ENCODE measurements at regions not wholly inside any gene's neighbourhood (a gene's known extent, or its start where the extent isn't known, plus 50 kb on each side); places are given as distances from the start of the nearest gene placed in this dataset.
"Not testable (repeated sequence)": the region's sequence is repeated elsewhere in the genome, so short reads cannot be mapped to it uniquely, and the experiment has no call there.

GRCh38 chr2:3030791-3031190 lies 346.8 kb downstream of the EIPR1 start:
- ATAC-seq, H3K4me1 Mint-ChIP-seq, H3K36me3 Mint-ChIP-seq, DNase-seq, H3K4me3 Mint-ChIP-seq, H3K27ac Mint-ChIP-seq, POLR2A ChIA-PET: not testable (repeated sequence)
- Mint-ChIP-seq H3K9me3 (peaks cover 0 to 28% (median 7%) of the 10 kb centered on the region in 9 donors), H3K27me3 (peaks cover 3 to 21% (median 6%) of the 10 kb centered on the region in 5 donors)

GRCh38 chr2:3025984-3026383 lies 351.6 kb downstream of the EIPR1 start:
- Mint-ChIP-seq H3K36me3 (peaks cover 0 to 5% (median 0%) of the 10 kb centered on the region in 3 donors), H3K4me1 (no peaks in the 10 kb centered on the region), H3K27ac (no peak overlapping the region), H3K27me3 (peaks cover 5 to 38% (median 21%) of the 10 kb centered on the region in 5 donors), H3K9me3 (peaks cover 0 to 17% (median 2%) of the 10 kb centered on the region in 9 donors), H3K4me3 (no peak overlapping the region)
- ATAC-seq, result no peak
- DNase-seq, result no peak
- POLR2A ChIA-PET, result no interaction called here

- H3K36me3 Mint-ChIP-seq, result peaks cover 0 to 5% (median 0%) of the 10 kb centered on the region in 3 donors
- H3K4me3 Mint-ChIP-seq, result no peak overlapping the region
- H3K27me3 Mint-ChIP-seq, result peaks cover 6 to 43% (median 21%) of the 10 kb centered on the region in 5 donors
- DNase-seq (no peak), ATAC-seq (no peak)
- POLR2A ChIA-PET, result no interaction called here
- no peaks in the 10 kb centered on the region for H3K4me1 Mint-ChIP-seq
- no peak overlapping the region for H3K27ac Mint-ChIP-seq
- H3K9me3 Mint-ChIP-seq, result peaks cover 0 to 14% (median 2%) of the 10 kb centered on the region in 9 donors
Observed at GRCh38 chr2:3025261-3025660, 352.4 kb downstream of the EIPR1 start.

GRCh38 chr2:3024401-3024935 lies 353.1 kb downstream of the EIPR1 start:
- ATAC-seq, result no peak
- Mint-ChIP-seq H3K9me3 (peaks cover 0 to 6% (median 0%) of the 10 kb centered on the region in 9 donors), H3K27ac (no peak overlapping the region), H3K4me1 (no peaks in the 10 kb centered on the region), H3K4me3 (no peak overlapping the region), H3K27me3 (peaks cover 6 to 47% (median 21%) of the 10 kb centered on the region in 5 donors), H3K36me3 (no peaks in the 10 kb centered on the region)
- POLR2A ChIA-PET, result no interaction called here
- no peak for DNase-seq

- DNase-seq (no peak), ATAC-seq (no peak)
- Mint-ChIP-seq H3K27me3 (peaks cover 8 to 47% (median 21%) of the 10 kb centered on the region in 5 donors), H3K27ac (no peak overlapping the region), H3K9me3 (peaks cover 0 to 10% (median 0%) of the 10 kb centered on the region in 9 donors), H3K36me3 (no peaks in the 10 kb centered on the region), H3K4me3 (no peak overlapping the region), H3K4me1 (no peaks in the 10 kb centered on the region)
- POLR2A ChIA-PET, result no interaction called here
Observed at GRCh38 chr2:3023531-3023930, 354.1 kb downstream of the EIPR1 start.

- no peaks in the 10 kb centered on the region for H3K36me3 Mint-ChIP-seq
- peak overlapping the region in 1 of 10 donors; percentile 66 for H3K27ac Mint-ChIP-seq
- POLR2A ChIA-PET, result no interaction called here
- ATAC-seq (no peak), DNase-seq (no peak)
- H3K4me3 Mint-ChIP-seq, result no peak overlapping the region
- H3K9me3 Mint-ChIP-seq, result peaks cover 0 to 14% (median 0%) of the 10 kb centered on the region in 9 donors
- H3K4me1 Mint-ChIP-seq, result no peaks in the 10 kb centered on the region
- peaks cover 8 to 47% (median 21%) of the 10 kb centered on the region in 5 donors for H3K27me3 Mint-ChIP-seq
Observed at GRCh38 chr2:3022841-3023372, 354.7 kb downstream of the EIPR1 start.

GRCh38 chr2:3021720-3022119 lies 355.9 kb downstream of the EIPR1 start:
- peaks cover 0 to 4% (median 0%) of the 10 kb centered on the region in 3 donors for H3K36me3 Mint-ChIP-seq
- POLR2A ChIA-PET, result no interaction called here
- ATAC-seq, result no peak
- no peak overlapping the region for H3K27ac Mint-ChIP-seq
- no peak overlapping the region for H3K4me3 Mint-ChIP-seq
- H3K27me3 Mint-ChIP-seq, result peaks cover 8 to 46% (median 21%) of the 10 kb centered on the region in 5 donors
- DNase-seq, result no peak
- no peaks in the 10 kb centered on the region for H3K4me1 Mint-ChIP-seq
- H3K9me3 Mint-ChIP-seq, result peaks cover 0 to 26% (median 4%) of the 10 kb centered on the region in 9 donors

GRCh38 chr2:3010001-3010400 lies 367.6 kb downstream of the EIPR1 start:
- ATAC-seq, result no peak
- peaks cover 27 to 53% (median 42%) of the 10 kb centered on the region in 5 donors for H3K27me3 Mint-ChIP-seq

GRCh38 chr2:3009483-3009882 lies 368.1 kb downstream of the EIPR1 start:
- no peak for ATAC-seq
- Mint-ChIP-seq H3K9me3 (peaks cover 2 to 28% (median 21%) of the 10 kb centered on the region in 9 donors), H3K27ac (no peak overlapping the region), H3K27me3 (peaks cover 27 to 53% (median 43%) of the 10 kb centered on the region in 5 donors), H3K4me3 (no peak overlapping the region), H3K36me3 (peaks cover 3 to 16% (median 3%) of the 10 kb centered on the region in 3 donors), H3K4me1 (peaks cover 0 to 1% (median 0%) of the 10 kb centered on the region in 4 donors)
- POLR2A ChIA-PET, result no interaction called here
- DNase-seq, result no peak

More at GRCh38 chr2:3010001-3010400, 367.6 kb downstream of the EIPR1 start:
- no peak overlapping the region for H3K4me3 Mint-ChIP-seq
- H3K36me3 Mint-ChIP-seq, result peaks cover 3 to 16% (median 3%) of the 10 kb centered on the region in 3 donors
- DNase-seq, result no peak
- H3K9me3 Mint-ChIP-seq, result peaks cover 4 to 32% (median 21%) of the 10 kb centered on the region in 9 donors
- peaks cover 0 to 1% (median 0%) of the 10 kb centered on the region in 4 donors for H3K4me1 Mint-ChIP-seq
- H3K27ac Mint-ChIP-seq, result no peak overlapping the region
- POLR2A ChIA-PET, result no interaction called here

GRCh38 chr2:3009005-3009404 lies 368.6 kb downstream of the EIPR1 start:
- Mint-ChIP-seq H3K36me3 (peaks cover 3 to 14% (median 3%) of the 10 kb centered on the region in 3 donors), H3K4me1 (peaks cover 0 to 1% (median 0%) of the 10 kb centered on the region in 4 donors), H3K27ac (no peak overlapping the region), H3K4me3 (no peak overlapping the region), H3K9me3 (peaks cover 2 to 23% (median 18%) of the 10 kb centered on the region in 9 donors), H3K27me3 (peaks cover 27 to 53% (median 43%) of the 10 kb centered on the region in 5 donors)
- POLR2A ChIA-PET, result no interaction called here
- ATAC-seq (no peak), DNase-seq (no peak)

- Mint-ChIP-seq H3K4me1 (peaks cover 0 to 1% (median 0%) of the 10 kb centered on the region in 4 donors), H3K27me3 (peaks cover 25 to 56% (median 43%) of the 10 kb centered on the region in 5 donors), H3K4me3 (no peak overlapping the region), H3K9me3 (peaks cover 0 to 19% (median 14%) of the 10 kb centered on the region in 9 donors), H3K27ac (no peak overlapping the region), H3K36me3 (peaks cover 1 to 10% (median 3%) of the 10 kb centered on the region in 3 donors)
- POLR2A ChIA-PET, result no interaction called here
- DNase-seq (no peak), ATAC-seq (no peak)
Observed at GRCh38 chr2:3008561-3008960, 369.1 kb downstream of the EIPR1 start.

GRCh38 chr2:3007135-3007534 lies 370.5 kb downstream of the EIPR1 start:
- Mint-ChIP-seq H3K4me3 (no peak overlapping the region), H3K27me3 (peaks cover 25 to 61% (median 43%) of the 10 kb centered on the region in 5 donors), H3K9me3 (peaks cover 0 to 7% (median 2%) of the 10 kb centered on the region in 9 donors), H3K27ac (peak overlapping the region in 1 of 10 donors; percentile 15), H3K4me1 (no peaks in the 10 kb centered on the region), H3K36me3 (no peaks in the 10 kb centered on the region)
- ATAC-seq, result no peak
- no peak for DNase-seq
- POLR2A ChIA-PET, result no interaction called here

- no peak for ATAC-seq
- Mint-ChIP-seq H3K9me3 (peaks cover 0 to 4% (median 0%) of the 10 kb centered on the region in 9 donors), H3K27ac (no peak overlapping the region), H3K36me3 (no peaks in the 10 kb centered on the region), H3K4me3 (no peak overlapping the region), H3K27me3 (peaks cover 29 to 73% (median 45%) of the 10 kb centered on the region in 5 donors), H3K4me1 (peaks cover 0 to 7% (median 4%) of the 10 kb centered on the region in 4 donors)
- POLR2A ChIA-PET, result no interaction called here
- no peak for DNase-seq
Observed at GRCh38 chr2:3005859-3006501, 371.6 kb downstream of the EIPR1 start.

Measured in naive thymus-derived CD8-positive, alpha-beta T cell (primary cell).